Daoy (cell line): ENCODE measurements at regions not wholly inside any gene's neighbourhood (a gene's known extent, or its start where the extent isn't known, plus 50 kb on each side); places are given as distances from the start of the nearest gene placed in this dataset.

Experiments
- DNase-seq: peaks from one replicate; pipeline ENCODE4 v3.0.0-alpha.2; 2015; ENCODE audit warnings: low read depth

DNA sequence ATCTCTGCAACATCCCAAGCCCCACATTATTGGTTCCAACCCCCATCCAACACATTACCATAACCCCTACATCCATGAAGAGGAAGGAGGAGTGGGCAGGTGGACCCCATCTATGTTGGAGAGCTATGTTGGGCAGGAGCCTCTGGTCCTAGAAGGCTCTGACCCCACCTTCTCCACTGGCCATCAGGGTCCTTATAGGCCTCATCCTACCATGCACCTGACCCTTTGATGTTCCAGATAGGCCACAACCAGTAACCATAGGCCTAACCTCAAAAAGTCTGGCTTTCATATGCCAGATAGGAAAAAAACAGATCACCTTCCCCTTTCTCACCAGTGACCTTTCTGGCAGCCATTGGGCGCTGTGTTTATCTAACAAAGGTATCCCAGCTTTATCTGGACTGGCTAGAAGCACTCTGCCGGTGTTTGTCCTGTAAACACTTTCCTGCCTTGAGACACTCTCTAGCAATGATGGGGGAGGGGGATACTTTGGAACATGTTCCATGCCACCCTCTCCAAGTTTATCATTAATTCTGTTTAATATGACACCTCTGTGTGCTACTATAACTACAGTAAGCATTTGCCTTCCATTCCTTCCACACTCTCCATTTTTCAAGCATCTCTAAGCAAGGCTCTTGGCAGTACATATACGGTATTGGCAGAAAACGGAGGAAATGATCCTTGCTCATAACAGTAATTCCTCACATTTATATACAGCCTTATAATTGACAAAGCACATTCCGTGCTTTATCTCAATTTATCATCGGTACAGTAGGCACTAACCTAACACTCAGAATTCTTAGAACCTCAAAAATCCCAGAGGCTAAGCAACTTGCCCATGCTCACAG lies 377.1 kb downstream of the VPS13C start:
- no peak for DNase-seq

DNA sequence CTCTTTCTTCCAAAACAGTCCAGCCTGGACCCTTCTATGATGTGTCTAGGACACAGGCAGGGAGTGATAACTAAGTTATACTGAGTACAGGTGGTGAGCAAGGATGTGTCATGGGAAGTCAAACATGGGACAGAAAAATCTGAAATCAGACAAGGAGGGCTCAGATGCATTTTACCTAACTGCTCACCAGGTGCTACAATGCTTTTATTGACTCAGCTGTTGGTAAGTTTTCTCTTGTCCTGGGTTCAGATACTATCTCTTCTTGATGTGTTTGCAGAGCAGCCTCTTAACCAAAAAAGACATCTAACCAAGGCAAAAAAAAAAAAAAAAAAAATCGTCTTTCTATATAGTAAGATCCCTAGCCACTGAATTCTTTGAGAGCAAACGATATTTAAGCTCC lies 378.6 kb downstream of the VPS13C start:
- no peak for DNase-seq

DNA sequence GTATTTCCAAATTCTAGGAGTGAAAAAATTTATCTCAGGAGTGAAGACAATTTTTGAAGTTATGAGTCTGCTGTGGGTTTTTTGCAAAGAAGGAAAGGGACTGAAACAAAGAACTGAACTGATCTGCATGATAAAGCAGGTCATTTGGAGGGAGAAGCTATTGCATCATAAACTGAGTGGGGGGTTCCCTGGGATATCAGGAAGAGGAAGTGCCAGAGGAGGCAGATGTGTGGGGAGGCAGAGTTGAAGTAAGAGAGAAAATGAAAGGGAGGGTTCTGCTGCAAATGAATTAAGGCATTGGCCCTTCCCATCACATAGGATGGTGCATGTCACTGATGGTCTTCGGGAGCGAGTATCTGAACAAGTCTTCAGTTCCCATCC lies 379.2 kb downstream of the VPS13C start:
- DNase-seq: no peak

DNA sequence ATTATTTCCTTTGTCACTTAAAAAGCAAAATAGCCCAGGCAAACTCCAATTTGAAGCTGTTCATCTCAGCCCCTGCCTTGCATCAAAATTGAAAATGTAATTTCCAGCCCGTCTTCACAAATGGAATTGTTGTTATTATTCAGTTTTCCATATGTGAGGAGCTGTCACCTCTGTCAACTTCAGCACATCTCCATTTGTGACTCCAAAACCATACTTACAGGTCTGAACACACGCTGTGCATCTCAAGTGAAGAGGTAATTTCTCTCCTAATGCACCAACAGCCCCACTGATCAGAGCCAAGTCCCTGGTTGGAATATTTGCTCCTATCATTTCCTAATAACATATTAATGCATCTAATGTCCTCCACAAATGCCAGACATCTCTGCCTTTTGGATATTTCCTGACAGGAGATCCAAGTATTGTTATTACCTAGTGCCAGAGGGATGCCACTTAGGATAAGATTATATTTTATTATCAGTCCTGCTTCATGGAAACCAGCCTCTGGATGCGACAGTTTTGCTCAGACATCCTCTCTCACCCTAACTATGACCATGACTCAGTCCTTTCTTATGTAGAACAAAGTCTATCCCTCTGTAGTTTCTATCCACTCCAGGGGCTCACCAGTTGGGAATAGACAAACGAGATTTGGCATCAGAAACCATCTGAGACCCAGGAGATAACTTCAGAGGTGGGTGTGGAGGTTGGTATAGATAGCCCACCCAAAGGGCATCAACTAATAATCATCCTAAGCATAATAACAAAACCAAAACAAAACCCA lies 379.8 kb downstream of the VPS13C start:
- no peak for DNase-seq

DNA sequence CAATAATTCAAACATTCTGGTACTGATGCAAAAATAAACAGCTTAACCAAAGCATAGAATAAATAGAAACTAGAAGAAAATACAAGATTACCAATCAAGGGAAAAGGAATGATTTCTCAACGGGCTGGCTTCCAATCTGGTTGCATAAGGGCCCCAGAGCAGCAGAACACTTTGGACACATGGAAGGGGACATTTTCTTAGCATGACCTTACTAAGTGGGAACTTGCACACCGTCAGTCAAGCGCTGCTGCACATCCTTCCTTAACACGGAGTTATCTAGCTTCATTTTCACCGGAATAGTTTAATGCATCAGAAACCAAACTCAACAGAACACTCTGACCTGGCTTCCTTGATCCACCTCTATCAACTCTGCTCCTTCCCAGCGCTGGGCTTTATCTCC lies 388.5 kb downstream of the VPS13C start:
- DNase-seq: no peak

DNA sequence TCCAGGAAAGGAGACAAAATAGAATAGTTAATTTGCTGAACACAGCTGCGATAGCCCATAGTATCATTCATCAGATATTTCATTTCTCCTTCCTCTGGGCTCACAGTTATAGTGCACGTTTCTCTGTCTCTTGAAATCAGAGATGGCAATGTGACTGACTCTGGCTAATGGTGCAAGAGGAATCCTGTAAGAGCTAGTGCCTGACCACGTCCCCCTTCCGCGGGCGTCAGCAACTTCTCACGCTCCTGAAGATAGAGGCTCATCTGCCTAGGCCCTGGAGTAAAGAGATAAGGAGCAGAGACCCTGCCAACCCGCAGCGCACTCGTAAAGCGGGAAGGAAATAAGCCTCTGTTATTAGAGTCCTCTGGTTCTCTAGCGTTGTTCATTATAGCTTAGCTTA lies 391.8 kb downstream of the VPS13C start:
- DNase-seq: no peak

DNA sequence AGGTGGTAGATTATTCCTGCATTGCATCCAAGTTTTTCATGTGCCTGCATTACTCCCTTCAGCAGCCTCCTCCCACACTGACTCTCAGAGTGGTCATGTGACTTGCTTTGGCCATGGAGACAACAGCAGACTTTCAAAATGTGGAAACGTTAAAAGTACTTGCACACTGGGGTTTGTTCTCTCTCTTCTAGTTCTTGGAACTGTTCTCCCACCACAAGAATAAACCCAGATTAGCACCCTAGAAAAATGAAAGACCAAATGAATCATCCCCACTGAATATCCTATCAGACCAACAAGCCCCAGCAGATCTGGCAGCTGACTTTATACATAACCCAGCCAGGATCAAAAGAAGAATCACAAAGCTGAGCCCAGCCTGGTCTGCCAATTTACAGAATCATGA lies 398.5 kb downstream of the VPS13C start:
- DNase-seq: no peak

DNA sequence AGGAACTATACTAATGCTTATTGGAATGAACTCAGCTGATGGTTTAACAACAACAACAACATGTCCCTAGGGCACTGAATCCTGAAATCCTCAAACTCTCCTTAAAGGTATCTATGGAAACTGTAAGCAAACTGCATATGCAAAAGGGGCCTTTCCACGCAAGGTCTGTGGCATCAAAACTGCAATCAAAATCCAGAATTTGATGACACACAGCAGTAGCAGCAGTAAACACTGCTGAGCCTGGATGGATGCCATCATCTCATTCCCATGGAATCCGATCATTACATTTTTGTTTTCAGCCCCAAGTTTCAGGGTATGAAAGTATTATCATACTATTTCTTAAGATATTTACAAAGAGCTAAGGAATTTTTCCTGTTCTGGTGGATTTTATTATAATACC lies 399.7 kb downstream of the VPS13C start:
- DNase-seq: no peak

DNA sequence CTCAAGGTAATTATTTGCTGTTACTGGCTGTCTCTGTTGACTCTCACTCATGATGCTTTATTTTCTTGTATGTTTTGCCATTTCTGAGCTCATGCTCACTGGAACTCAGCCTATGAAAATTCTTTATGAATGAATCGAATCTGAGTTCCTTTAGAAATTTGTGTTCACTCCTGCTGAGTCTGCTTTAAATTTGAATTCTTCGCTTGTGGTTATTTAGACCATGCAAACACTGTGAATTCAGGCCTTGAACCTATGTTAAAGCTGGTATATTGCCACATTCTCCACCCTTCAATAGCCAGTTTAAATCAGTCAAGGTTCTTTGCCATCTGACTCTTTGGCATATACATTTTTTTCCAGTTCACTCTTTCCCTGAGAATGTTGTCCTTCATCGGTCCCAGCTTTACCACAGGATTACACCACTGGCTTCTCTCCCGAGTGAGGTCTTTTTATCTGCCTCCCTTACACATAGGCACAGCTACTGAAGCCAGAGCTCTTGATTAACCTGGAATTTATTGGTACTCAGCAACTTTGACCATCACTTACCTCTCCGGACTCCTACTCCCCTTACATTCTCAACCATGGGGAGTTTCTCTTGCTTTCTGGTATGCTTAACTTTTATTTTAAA lies 400.6 kb downstream of the VPS13C start:
- no peak for DNase-seq

DNA sequence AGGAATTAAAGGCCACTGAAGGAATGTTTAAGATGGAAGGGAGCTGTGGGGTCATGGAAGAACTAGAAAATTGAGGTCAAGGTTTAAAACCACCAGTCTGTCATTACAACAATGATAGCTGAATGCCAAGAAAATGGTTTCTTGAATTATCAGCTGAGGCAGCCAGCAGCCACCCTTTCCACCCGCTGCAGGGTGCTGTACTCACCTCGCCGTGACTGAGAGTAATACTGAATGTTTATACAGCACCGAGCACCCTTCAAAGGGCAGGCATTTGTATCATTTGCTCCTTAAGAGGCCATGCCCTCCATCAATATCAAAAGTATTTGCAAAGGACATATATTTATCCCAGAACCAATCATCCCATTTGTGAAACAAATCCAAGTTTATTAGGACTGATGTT lies 402.8 kb downstream of the VPS13C start:
- no peak for DNase-seq

DNA sequence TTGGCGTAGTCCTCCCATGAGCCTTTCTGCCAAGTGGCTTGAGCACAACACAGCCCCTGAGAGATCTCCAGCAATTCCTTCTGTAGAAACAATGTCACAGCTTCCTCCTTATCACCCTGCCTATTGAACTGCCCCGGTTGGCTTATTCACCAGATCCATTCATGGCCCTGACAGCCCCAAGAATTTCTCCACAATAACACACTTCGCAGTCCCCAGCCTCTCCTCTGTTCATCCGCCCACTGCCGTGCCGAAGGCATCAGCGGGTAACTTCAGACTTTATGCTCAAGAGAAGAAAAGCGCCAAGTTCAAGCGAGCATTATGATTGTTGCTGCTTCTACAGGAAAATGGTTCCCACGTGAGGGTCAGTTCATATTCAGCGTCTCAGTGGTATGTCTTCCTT lies 403.9 kb downstream of the VPS13C start:
- DNase-seq: no peak

DNA sequence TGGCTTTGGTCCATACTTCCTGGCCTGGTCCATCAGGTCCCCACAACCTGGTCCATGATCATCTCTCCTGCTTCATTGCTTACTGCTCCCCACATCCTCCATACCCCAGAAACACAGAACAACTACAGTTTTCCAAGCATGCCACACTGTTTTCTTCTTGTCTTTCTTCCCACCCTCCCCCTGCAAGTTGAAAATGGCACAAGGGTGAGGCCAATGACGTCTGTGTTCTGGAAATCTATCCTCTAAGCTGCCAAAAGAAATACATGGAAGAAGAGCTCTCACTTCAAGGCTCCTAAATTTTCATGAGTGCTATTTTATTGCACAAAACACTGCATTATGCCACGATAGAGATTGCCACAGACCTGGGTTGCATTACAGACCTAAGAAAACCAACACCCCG lies 404.4 kb downstream of the VPS13C start:
- no peak for DNase-seq

DNA sequence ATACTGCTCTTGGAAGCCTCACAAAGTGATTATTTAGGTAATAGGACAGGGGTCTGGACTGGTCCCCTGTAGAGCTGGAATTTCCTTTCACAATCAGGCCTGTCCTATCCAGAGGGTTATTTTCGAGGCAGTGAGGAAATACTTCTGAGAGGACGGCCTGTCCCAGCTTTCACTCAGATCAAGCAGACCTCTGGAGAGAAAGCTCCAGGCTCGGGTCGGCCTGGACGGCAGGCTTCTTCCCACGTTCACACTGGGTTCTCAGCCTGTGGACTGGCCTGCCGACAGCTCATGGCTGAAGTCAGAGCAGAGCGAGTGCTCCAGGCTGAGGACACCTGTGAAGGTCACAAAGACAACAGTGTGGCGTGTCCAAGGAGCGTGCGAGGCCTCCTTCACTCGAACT lies 405.3 kb downstream of the VPS13C start:
- no peak for DNase-seq

DNA sequence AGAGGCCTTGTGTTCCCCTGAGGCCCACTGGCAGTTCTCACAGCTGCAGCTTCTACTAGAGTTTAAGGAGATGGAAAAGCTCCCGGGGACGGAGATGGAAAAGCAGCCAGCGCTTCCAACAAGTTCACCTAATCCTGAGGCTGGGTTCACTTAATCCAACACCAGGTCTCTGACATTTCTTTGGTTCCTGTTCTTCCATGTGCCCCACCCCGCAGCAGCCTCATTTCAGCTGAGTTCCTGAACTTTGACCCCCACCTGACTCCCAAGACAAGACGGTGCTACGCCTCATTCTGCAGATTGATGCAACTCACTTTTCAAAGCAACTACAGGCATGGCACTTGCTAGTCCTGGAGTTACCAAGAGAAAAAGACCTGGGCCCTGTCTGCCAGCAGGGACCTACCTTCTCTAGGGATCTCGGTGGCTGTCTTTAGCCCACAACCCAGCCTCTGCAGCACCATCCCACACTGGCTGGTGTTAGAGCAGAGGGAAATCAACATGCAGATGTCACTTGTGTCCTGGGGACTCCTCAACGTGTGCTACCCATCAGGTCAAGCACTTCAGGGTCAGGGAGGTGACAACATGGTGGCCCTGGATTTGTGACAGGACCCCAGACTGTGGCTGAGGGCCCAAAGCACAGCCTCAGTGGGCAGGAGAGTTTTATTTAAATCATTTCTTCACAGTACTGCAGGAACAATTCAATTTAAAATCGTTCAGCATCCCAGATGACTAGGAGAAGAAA lies 406.1 kb downstream of the VPS13C start:
- DNase-seq: no peak

DNA sequence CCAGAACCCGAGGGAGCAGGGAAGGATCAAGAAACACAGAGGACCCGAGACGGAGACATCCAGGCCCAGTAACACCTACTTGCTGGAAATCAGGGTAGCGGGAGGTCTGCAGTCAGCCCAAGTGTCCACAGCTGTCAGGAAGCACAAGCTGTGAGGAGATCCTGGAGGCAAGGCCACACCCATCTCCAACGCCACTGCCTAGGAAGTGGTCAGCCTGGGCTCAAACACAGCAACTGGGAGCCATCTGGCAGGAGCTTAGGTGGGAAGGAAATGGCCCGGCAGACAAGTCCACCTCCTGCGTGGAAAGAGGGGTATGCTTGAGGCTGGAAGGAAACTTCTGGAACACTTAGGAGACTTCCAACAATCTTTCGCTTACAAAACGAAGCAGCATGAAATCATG lies 407.1 kb downstream of the VPS13C start:
- DNase-seq: peak; percentile 31

DNA sequence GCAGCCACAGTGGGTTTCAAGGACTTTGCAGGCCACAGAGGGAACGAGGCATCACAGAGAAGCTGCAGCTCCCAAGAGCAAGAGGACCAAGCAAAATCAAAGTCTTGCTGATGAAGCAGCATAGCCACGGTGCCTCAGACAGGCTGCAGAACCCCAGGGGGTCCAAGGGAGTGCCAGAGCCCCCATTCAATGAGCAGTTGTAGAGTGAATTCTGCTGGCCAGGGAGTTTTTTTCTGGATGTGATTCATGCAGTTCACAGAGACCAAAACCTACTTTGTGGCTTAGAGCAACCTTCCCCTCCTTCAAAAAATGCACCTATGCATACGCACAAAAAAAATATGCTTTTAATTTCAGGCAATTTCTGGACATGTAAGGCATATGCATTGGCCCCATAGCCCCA lies 409.0 kb downstream of the VPS13C start:
- no peak for DNase-seq

DNA sequence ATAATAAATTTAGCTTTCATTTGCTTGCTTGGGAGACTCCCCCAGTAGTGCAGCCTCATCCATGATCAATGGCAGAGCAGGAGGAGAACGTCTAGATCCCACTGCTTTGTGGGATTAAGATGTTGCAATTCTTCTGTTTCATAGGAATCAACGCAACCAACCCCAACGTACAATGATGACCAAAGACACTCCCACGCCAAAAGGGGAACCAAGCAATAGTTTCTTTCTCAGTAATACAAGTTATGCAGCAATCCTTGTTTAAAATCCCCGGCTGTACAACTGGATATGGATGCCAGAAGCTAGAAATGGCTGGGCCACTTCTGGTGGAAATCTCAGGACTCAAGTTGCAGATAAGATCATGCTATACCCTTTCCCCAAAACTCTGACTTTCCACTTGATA lies 411.2 kb downstream of the VPS13C start:
- DNase-seq: no peak

DNA sequence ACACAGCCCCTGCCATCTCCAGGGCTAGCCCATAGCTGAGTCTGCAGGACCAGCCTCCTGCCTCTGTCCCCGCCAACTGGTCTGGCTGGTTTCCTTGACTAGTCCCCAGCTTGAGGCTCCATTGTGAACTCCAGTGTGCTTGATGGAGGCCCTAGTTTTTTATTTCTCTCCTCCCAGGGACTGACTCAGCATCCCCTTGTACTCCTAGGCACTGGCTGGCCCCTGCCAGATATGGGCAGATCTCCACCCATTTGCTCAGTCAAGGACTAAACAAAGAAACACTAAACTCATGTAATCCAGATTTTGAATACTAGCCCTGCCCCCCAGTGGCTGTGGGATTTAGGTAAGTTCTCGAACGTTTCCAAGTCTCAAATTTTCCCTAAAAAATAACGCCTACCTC lies 415.4 kb upstream of the RORA start:
- no peak for DNase-seq

DNA sequence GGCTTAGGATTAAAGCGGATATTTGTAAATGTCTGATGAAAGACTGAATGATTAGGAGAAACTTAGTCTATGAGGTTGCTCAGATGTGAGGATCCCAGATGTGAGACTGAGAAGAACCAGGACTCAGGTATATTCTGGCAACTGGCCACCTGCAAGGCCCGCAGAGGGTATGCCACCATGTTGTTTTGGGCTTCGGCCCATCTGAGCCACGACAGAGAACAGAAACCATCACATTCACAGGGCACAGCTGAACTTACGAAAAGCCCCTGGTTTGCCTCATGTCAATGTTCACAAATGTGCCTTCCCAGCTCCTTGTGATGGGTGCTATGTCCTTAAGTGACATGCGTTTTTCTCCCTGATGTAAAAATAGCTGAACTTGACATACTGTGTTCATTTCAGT lies 412.5 kb upstream of the RORA start:
- no peak for DNase-seq

DNA sequence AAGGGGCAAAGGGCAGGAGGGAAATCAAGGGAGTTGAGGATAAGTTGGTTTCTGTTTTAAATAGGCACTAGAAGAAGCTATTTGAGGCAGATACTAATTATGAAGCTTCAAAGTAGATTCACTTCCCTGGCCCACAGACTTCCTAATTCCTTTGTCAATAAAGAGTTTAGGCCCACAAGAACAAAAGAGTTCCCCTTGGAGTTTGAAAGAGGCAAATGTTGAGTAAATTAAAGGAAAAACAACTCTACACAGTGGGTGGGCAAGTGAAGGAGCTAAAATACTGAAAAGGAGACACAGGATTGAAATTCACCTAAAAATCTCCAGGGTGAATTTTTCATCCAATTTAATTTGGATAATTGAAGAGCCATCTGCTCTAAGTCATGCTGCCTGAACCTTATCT lies 411.7 kb upstream of the RORA start:
- DNase-seq: no peak

DNA sequence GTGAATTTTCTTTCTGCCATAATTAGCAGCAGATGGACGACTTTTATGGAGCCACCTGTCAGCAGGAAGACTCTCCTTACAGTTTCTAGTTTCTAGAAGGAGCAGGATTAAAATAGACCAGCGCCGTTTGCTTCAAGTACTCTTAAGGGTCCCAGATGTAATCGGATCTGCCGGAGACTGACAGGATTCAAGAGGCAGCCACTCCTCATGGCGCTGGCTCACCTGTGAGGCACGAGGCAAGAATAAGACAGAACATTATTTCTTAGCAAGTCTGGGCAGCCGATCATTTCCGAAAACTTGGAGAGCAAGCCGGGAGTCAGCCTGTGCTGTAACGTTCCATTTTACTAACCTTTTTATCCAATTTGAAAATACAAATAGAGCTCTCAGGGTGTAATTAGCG lies 410.4 kb upstream of the RORA start:
- no peak for DNase-seq

DNA sequence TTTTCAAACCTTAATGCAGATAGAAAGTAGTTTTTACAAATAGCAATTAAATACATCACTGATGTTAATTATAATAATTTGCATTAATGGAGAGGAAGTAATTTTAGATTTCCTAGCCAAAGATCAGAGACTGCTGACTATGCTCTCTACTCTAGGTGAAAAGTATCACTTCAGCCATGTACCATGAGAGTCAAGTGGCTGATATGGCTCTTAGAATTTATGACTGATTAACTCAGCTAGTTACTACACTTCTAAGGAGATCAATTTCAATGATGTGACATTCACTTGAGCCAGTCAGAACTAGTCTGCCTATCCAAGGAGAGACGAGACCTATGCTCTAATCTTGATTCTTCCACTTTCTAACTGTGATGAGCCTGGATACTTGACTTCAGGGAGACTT lies 405.7 kb upstream of the RORA start:
- DNase-seq: no peak
